ENCODE measurements at regions not wholly inside any gene's neighbourhood (a gene's known extent, or its start where the extent isn't known, plus 50 kb on each side); places are given as distances from the start of the nearest gene placed in this dataset.

DNA sequence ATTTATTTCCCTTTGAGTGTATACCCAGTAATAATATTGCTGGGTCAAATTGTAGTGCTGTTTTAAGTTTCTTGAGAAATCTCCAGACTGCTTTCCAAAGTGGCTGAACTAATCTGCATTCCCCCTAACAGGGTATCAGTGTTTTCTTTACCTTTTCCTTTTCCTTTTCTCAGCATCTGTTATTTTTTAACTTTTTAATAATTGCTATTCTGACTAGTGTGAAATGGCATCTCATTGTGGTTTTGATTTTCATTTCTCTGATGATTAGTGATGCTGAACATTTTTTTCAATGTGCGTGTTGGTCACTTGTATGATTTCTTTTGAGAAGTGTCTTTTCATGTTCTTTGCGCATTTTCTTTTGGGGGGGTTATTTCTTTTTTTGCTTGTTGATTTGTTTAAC lies 374.9 kb upstream of the BRINP3 start:
- Histone ChIP-seq H3K4me3 (no peak overlapping the region), H3K9me3 (no peaks in the 10 kb centered on the region), H3K27me3 (no peaks in the 10 kb centered on the region), H3K36me3 (no peaks in the 10 kb centered on the region), H3K4me1 (no peaks in the 10 kb centered on the region), H3K27ac (no peak overlapping the region)
- 93% methylated on average over 2 of the region's 2 CpGs for WGBS
- DNase-seq (ENCODE audit: low spot score in 2 of 2): no peak
- TF ChIP-seq POLR2A (IDR thresholded peaks at IDR 0.05) (no peak), CTCF (IDR thresholded peaks at IDR 0.05) (no peak), POLR2AphosphoS5 (IDR thresholded peaks at IDR 0.05) (no peak), EP300 (IDR thresholded peaks at IDR 0.05) (no peak)

GRCh38 chr1:190858140-190858539 lies 380.5 kb upstream of the BRINP3 start:
- Histone ChIP-seq H3K9me3 (no peaks in the 10 kb centered on the region), H3K4me3 (no peak overlapping the region), H3K36me3 (no peaks in the 10 kb centered on the region), H3K27ac (no peak overlapping the region), H3K27me3 (no peaks in the 10 kb centered on the region), H3K4me1 (no peaks in the 10 kb centered on the region)
- TF ChIP-seq CTCF (IDR thresholded peaks at IDR 0.05) (no peak), POLR2A (IDR thresholded peaks at IDR 0.05) (no peak), POLR2AphosphoS5 (IDR thresholded peaks at IDR 0.05) (no peak), EP300 (IDR thresholded peaks at IDR 0.05) (no peak)
- 89% methylated on average over 2 of the region's 2 CpGs for WGBS
- no peak for DNase-seq (ENCODE audit: low spot score in 2 of 2)

DNA sequence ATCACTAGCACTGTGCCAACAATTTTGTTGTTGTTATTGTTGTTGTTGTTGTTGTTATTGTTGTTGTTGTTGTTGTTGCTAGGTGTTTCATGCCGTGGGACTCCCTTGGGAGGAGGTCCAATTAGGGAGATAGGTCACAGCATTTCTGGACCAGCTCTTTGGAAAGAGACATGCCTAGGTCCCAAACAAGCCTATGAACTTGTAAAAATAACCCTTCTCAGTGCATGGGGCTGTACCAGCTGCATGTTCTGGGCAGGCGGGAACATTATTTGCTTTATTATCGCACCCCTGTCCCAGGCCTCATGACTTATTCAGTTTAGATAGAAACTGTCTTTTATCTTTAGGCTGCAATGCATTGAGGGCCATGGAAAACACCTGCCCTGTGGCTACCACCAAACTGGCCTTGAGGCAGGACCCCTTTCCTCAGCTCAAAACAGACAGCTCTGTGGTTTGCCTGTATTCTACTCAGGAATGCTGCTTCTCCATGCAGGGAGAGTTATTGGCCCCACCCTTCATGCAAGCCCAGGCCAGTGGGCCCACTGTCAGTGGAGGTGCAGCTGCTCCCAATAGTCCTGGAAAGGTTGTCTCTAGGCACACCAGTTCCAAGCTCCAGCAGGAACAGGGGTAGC lies 386.5 kb upstream of the BRINP3 start:
- TF ChIP-seq POLR2AphosphoS5 (IDR thresholded peaks at IDR 0.05) (no peak), CTCF (IDR thresholded peaks at IDR 0.05) (no peak), EP300 (IDR thresholded peaks at IDR 0.05) (no peak), POLR2A (IDR thresholded peaks at IDR 0.05) (no peak)
- H3K9me3 ChIP-seq: no peaks in the 10 kb centered on the region
- no peak overlapping the region for H3K27ac ChIP-seq
- no peaks in the 10 kb centered on the region for H3K36me3 ChIP-seq
- no peaks in the 10 kb centered on the region for H3K27me3 ChIP-seq
- no peak for DNase-seq (ENCODE audit: low spot score in 2 of 2)
- H3K4me1 ChIP-seq: no peaks in the 10 kb centered on the region
- H3K4me3 ChIP-seq: no peak overlapping the region
- WGBS: 69% methylated on average over 3 of the region's 3 CpGs

- WGBS: 64% methylated on average over 3 of the region's 3 CpGs
- no peak for DNase-seq (ENCODE audit: low spot score in 2 of 2)
- TF ChIP-seq EP300 (IDR thresholded peaks at IDR 0.05) (no peak), POLR2A (IDR thresholded peaks at IDR 0.05) (no peak), CTCF (IDR thresholded peaks at IDR 0.05) (no peak)
- Histone ChIP-seq H3K27me3 (no peaks in the 10 kb centered on the region), H3K4me1 (no peaks in the 10 kb centered on the region), H3K36me3 (no peaks in the 10 kb centered on the region), H3K9me3 (no peaks in the 10 kb centered on the region), H3K27ac (no peak overlapping the region), H3K4me3 (no peak overlapping the region)
These were observed 402.7 kb upstream of the BRINP3 start for GRCh38 chr1:190880352-190880751.

- Histone ChIP-seq H3K9me3 (no peaks in the 10 kb centered on the region), H3K4me1 (no peaks in the 10 kb centered on the region), H3K27ac (no peak overlapping the region), H3K36me3 (no peaks in the 10 kb centered on the region), H3K4me3 (no peak overlapping the region), H3K27me3 (no peaks in the 10 kb centered on the region)
- no peak for DNase-seq (ENCODE audit: low spot score in 2 of 2)
- TF ChIP-seq POLR2A (IDR thresholded peaks at IDR 0.05) (no peak), POLR2AphosphoS5 (IDR thresholded peaks at IDR 0.05) (no peak), EP300 (IDR thresholded peaks at IDR 0.05) (no peak), CTCF (IDR thresholded peaks at IDR 0.05) (no peak)
- WGBS: 52% methylated on average over 3 of the region's 3 CpGs
These were observed 403.4 kb upstream of the BRINP3 start for GRCh38 chr1:190881064-190881463.

All from suprapubic skin (tissue), 4 donors.